ENCODE measurements at regions not wholly inside any gene's neighbourhood (a gene's known extent, or its start where the extent isn't known, plus 50 kb on each side); places are given as distances from the start of the nearest gene placed in this dataset.

DNA sequence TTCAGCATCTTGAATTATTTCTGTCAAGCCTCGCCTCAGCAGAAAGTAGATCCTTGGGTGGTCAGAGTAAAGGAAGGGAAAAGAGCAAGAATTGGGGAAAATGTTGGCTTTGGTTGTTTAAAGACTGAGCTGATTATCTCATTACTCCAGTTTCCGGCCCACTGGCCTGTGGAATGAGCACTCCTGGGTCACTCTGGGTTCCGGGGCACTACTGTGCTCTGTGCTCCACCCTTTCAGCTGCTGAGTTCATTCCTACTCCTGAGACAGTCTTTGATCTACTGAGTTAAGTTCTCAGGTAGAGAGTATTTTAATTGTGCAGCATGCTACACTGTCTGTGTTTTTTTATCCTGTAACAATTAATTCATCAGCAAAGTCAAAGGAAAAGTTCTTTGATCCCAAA lies 427.7 kb downstream of the CDH2 start:
- DNase-seq (ENCODE audit: low read depth) = no peak
- TF ChIP-seq, protein P1, sequence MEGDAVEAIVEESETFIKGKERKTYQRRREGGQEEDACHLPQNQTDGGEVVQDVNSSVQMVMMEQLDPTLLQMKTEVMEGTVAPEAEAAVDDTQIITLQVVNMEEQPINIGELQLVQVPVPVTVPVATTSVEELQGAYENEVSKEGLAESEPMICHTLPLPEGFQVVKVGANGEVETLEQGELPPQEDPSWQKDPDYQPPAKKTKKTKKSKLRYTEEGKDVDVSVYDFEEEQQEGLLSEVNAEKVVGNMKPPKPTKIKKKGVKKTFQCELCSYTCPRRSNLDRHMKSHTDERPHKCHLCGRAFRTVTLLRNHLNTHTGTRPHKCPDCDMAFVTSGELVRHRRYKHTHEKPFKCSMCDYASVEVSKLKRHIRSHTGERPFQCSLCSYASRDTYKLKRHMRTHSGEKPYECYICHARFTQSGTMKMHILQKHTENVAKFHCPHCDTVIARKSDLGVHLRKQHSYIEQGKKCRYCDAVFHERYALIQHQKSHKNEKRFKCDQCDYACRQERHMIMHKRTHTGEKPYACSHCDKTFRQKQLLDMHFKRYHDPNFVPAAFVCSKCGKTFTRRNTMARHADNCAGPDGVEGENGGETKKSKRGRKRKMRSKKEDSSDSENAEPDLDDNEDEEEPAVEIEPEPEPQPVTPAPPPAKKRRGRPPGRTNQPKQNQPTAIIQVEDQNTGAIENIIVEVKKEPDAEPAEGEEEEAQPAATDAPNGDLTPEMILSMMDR (IDR thresholded peaks at IDR 0.05; ENCODE audit: insufficient read depth, low read depth, low read length, missing control alignments) = no peak
- no peak overlapping the region for H3K4me3 ChIP-seq (ENCODE audit: low read depth, low read length)

DNA sequence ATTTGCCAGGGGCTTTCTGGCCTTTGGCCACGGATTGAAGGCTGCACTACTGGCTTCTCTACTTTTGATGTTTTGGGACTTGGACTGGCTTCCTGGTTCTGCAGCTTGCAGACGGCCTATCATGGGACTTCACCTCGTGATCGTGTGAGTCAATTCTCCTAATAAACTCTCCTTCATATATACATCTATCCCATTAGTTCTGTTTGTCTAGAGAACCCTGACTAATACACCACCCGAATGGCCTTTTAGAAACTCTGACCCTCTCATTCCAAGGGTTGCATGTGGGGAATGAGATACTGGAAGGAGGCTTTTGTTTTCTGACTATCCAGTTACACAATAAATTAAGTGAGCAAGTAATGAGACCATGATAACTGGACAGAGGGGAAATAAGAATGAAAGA lies 430.7 kb downstream of the CDH2 start:
- H3K4me3 ChIP-seq (ENCODE audit: low read depth, low read length) = no peak overlapping the region
- TF ChIP-seq, protein P1 (IDR thresholded peaks at IDR 0.05; ENCODE audit: insufficient read depth, low read depth, low read length, missing control alignments) = no peak
- DNase-seq (ENCODE audit: low read depth) = no peak

DNA sequence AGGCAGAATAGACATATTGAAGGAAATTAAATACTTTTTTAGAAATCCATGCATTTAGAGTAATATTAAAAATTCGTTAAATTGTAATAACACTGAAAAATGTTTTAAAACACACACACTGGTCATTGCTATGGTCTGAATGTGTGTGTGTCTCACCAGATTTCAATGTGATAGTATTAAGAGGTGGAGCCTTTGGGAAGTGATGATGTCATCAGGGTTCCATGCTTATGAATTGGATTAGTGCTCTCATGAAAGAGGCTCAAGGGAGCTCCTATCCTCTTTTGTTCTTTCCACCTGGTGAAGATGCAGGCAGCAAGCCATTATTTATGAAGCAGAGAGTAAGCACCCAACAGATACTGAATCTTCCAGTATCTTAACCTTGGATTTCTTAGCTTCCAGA lies 441.8 kb downstream of the CDH2 start:
- no peak overlapping the region for H3K4me3 ChIP-seq (ENCODE audit: low read depth, low read length)
- no peak for DNase-seq (ENCODE audit: low read depth)
- TF ChIP-seq, protein P1 (IDR thresholded peaks at IDR 0.05; ENCODE audit: insufficient read depth, low read depth, low read length, missing control alignments) = no peak

DNA sequence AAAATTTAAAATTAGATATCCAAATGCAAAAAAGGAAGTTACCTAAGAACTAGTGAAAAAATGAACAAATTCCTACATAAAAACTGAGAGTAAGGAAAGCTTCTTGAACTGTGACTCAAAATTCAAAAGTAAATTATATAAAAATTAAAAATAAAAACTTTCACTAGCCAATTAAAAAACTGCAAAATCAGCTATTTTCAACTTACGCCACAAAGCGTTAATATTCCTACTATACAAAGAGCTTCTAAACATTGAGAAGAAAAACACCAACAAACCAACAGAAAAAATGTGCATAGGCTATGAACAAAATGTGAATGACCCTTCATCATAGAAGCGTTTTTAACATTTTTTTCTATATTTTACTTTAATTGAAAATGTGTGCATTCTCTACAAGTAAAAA lies 445.7 kb downstream of the CDH2 start:
- no peak overlapping the region for H3K4me3 ChIP-seq (ENCODE audit: low read depth, low read length)
- TF ChIP-seq, protein P1 (IDR thresholded peaks at IDR 0.05; ENCODE audit: insufficient read depth, low read depth, low read length, missing control alignments) = no peak
- DNase-seq (ENCODE audit: low read depth) = no peak

DNA sequence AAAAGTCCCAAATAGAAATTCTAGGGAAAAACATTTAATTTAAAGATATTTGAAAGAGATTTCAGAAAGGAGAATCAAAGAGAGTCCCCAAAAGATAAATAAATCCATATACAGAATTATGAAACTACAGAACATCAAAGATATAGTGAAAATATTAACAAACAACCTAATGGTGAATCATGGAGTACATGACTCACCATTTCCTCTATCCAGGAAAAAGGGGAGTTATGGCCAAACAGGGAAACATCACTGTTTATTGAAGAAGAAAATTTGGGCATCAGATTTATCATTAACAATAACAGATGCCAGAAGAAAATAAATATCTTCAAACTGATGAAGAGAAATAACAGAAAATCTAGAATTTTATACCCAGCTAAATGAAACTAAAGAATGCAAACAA lies 448.3 kb downstream of the CDH2 start:
- no peak overlapping the region for H3K4me3 ChIP-seq (ENCODE audit: low read depth, low read length)
- no peak for DNase-seq (ENCODE audit: low read depth)
- TF ChIP-seq, protein P1 (IDR thresholded peaks at IDR 0.05; ENCODE audit: insufficient read depth, low read depth, low read length, missing control alignments) = no peak

DNA sequence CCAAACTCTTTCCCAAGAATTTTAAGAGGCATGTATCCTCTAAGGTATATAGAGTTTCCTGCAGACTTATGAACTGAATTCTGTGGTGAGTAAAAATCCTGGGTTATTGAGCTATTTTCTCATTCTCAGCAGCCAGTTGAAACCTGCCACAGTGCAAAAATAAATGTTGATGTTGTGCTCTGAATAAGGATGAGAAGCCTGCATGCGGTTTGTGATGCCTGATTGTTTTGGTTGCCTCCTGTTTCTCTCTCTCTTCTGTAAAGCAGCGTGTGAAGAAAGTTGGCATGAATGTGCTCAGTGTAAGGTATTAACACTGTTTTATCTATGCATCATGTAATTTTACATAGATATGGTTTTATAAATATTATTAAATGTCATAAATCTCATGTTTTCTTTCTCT lies 452.6 kb downstream of the CDH2 start:
- TF ChIP-seq, protein P1 (IDR thresholded peaks at IDR 0.05; ENCODE audit: insufficient read depth, low read depth, low read length, missing control alignments) = no peak
- no peak for DNase-seq (ENCODE audit: low read depth)
- H3K4me3 ChIP-seq (ENCODE audit: low read depth, low read length) = no peak overlapping the region

DNA sequence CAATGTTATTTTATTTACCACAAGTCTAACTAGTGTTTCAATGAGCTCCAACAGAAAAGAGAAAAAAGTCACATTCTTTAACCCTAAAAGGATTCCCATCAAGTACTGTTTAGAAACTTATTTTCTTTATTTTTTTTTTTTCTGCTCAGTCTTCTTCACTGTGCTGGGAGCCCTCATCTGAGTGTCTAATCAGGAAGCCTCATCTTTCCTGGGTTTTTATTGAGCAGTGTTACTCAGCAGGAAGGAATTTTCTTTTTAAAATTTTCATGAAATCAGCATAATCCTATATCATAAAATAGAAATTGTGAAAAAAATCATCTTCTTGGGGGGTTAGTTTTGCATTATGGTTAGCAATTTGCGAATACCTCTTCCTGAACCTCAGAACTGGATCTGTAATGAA lies 453.8 kb downstream of the CDH2 start:
- TF ChIP-seq, protein P1 (IDR thresholded peaks at IDR 0.05; ENCODE audit: insufficient read depth, low read depth, low read length, missing control alignments) = no peak
- DNase-seq (ENCODE audit: low read depth) = no peak

More for the DNA sequence above, 453.8 kb downstream of the CDH2 start:
- no peak overlapping the region for H3K4me3 ChIP-seq (ENCODE audit: low read depth, low read length)
